Nephron progenitor cell (in vitro differentiated cells): ENCODE measurements at regions not wholly inside any gene's neighbourhood (a gene's known extent, or its start where the extent isn't known, plus 50 kb on each side); places are given as distances from the start of the nearest gene placed in this dataset.

Experiments
- DNase-seq: peaks from one replicate; pipeline ENCODE4 v3.0.0; 2021
- H3K27ac Mint-ChIP-seq: 2 replicates; pipeline ENCODE4 v1.8.0; 2021; ENCODE audit warnings: mild to moderate bottlenecking, moderate library complexity, mixed read lengths
- H3K27me3 Mint-ChIP-seq: 2 replicates; pipeline ENCODE4 v1.8.0; 2021; ENCODE audit warnings: mild to moderate bottlenecking, low read depth, mixed read lengths; ENCODE audit not compliant: poor library complexity
- H3K36me3 Mint-ChIP-seq: 2 replicates; pipeline ENCODE4 v1.8.0; 2021; ENCODE audit warnings: low read depth, mixed read lengths
- H3K4me1 Mint-ChIP-seq: 2 replicates; pipeline ENCODE4 v1.8.0; 2021; ENCODE audit warnings: mixed read lengths
- H3K4me3 Mint-ChIP-seq: 2 replicates; pipeline ENCODE4 v1.8.0; 2021; ENCODE audit warnings: mild to moderate bottlenecking, moderate library complexity, mixed read lengths
- H3K9me3 Mint-ChIP-seq: 2 replicates; pipeline ENCODE4 v1.8.0; 2021; ENCODE audit warnings: mild to moderate bottlenecking, moderate library complexity, mixed read lengths
- TF ChIP-seq, protein P1 (sequence below): fragments of 200-600 bp; sonication (generic); IDR thresholded peaks from 2 replicates; pipeline ENCODE4 v1.5.0; 2021; ENCODE audit warnings: antibody characterized with exemption

DNA sequence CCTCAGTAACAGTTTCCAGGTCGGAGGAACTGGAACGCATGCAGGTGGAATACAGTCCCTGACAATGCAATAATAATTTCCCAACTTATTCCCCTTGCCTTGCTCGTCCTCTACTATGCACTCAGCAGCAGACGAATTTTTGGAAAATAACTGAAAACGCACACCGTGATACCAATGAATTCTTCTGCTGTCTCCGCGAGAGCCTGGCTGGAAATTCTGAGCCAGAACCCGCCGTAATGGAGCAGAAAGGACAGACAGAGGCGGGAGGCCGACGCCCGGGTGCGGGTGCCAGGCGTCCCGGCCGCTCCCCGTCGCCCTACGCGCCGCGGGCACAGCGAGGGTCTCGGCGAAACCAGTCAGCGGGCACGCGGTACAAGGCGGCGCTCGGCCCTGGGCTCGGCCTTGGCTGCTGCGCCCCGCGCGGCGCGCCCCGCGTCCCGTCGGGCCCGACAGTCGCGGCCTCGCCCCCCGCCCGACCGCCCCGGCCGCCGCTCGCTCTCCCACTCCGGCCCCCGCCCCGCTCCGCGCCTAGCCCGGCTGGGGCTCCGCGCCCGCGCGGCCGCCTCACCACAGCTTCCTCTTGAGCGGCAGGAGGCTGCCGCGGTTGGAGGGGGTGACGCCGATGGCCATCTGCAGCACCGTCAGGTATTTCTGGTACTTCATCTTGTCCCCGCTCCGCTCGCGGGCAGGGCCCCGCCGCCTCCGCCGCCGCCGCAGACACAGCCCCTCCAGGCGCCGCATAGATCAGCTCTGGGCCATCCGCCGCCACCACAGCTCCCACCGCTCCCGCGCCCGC lies 114.5 kb upstream of the GOLGA8J start:
- peaks cover 84% of the 10 kb centered on the region for H3K27me3 Mint-ChIP-seq
- peaks cover 14% of the 10 kb centered on the region for H3K36me3 Mint-ChIP-seq
- H3K4me3 Mint-ChIP-seq = peak overlapping the region; percentile 72
- DNase-seq = peak; percentile 66
- H3K4me1 Mint-ChIP-seq = peaks cover 3% of the 10 kb centered on the region
- no peak overlapping the region for H3K27ac Mint-ChIP-seq
- H3K9me3 Mint-ChIP-seq = peaks cover 39% of the 10 kb centered on the region
- TF ChIP-seq, protein P1, sequence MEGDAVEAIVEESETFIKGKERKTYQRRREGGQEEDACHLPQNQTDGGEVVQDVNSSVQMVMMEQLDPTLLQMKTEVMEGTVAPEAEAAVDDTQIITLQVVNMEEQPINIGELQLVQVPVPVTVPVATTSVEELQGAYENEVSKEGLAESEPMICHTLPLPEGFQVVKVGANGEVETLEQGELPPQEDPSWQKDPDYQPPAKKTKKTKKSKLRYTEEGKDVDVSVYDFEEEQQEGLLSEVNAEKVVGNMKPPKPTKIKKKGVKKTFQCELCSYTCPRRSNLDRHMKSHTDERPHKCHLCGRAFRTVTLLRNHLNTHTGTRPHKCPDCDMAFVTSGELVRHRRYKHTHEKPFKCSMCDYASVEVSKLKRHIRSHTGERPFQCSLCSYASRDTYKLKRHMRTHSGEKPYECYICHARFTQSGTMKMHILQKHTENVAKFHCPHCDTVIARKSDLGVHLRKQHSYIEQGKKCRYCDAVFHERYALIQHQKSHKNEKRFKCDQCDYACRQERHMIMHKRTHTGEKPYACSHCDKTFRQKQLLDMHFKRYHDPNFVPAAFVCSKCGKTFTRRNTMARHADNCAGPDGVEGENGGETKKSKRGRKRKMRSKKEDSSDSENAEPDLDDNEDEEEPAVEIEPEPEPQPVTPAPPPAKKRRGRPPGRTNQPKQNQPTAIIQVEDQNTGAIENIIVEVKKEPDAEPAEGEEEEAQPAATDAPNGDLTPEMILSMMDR = no peak

DNA sequence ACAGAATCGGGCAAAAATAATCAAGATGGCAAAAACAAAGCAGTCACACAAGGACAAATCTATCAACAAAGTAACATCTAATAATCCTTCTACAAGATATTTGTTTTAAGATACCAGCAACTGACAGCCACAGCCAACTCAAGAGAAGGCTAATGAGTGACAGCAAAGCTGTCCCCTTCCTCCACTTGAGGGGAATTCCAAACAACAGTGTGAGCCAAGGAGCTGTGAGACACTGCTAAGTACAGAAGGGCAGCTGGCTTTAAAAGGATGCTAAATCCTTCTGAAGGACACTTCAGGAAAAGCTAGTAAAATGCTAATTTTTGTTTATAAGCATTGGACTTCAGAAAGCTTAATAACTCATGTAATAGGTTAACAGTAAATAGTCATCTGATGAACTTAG lies 120.3 kb upstream of the GOLGA8J start:
- Mint-ChIP-seq H3K4me3 (no peak overlapping the region), H3K9me3 (no peaks in the 10 kb centered on the region), H3K27me3 (peaks cover 46% of the 10 kb centered on the region), H3K27ac (no peak overlapping the region), H3K4me1 (no peaks in the 10 kb centered on the region), H3K36me3 (no peaks in the 10 kb centered on the region)
- TF ChIP-seq, protein P1 = no peak
- DNase-seq = no peak

DNA sequence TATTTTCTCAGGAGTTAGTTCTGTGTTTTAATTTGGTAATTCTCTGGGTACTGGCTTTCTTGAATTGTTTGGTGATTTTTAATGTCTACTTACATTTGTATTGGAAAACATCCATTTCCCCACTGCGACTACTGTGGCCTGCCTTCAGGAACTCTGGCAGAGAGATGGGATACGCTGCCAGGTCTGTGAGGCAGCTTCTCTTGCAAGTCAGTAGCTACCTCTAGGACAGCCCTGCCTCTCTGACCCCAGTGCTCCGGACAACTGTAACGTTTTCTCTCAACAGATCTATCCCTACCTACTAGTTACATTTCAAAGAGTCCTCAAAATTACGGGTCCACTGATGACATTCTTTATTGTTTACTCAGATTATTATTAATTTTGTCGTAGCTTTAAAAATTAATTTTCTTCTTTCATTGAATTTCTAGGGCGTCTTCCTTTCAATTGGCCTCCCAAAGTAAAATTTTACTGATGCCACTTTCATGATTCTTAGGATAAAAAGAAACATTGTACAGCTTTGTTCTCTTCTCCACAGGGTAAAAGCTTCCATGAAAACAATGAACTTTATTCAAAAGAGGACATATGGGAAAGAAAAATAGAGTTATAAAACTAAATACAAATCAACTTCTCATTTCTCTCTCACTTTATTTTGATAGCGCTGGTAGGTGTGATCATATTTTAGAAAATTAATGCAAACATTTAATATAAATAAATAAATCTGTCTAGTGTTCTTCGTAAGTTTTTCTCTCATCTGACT lies 123.2 kb upstream of the GOLGA8J start:
- Mint-ChIP-seq H3K4me1 (no peaks in the 10 kb centered on the region), H3K4me3 (no peak overlapping the region), H3K9me3 (no peaks in the 10 kb centered on the region), H3K27ac (no peak overlapping the region), H3K27me3 (peaks cover 18% of the 10 kb centered on the region), H3K36me3 (no peaks in the 10 kb centered on the region)
- TF ChIP-seq, protein P1 = no peak
- DNase-seq = no peak

DNA sequence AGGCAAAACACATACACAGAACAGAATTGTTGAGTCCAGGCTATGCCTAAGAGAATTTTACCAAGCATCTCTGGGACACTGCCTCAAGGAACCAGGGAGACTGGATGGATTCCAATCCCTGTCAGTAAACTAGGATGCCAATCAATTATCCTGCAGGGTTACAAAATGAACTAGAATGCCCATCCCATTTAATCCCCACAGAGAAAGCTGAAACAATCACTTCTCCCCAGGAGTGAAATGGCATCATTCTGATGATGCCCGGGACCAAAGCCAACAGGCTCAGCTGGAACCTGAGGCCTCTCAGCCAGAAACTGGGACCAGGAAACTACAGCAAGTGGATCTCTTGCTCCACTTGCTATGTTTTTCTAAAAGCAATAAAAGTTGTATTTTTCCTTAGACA lies 130.0 kb upstream of the TJP1 start:
- H3K36me3 Mint-ChIP-seq = no peaks in the 10 kb centered on the region
- DNase-seq = no peak
- no peak overlapping the region for H3K27ac Mint-ChIP-seq
- TF ChIP-seq, protein P1 = no peak
- H3K4me3 Mint-ChIP-seq = no peak overlapping the region
- no peaks in the 10 kb centered on the region for H3K4me1 Mint-ChIP-seq
- no peaks in the 10 kb centered on the region for H3K27me3 Mint-ChIP-seq
- H3K9me3 Mint-ChIP-seq = peaks cover 10% of the 10 kb centered on the region

DNA sequence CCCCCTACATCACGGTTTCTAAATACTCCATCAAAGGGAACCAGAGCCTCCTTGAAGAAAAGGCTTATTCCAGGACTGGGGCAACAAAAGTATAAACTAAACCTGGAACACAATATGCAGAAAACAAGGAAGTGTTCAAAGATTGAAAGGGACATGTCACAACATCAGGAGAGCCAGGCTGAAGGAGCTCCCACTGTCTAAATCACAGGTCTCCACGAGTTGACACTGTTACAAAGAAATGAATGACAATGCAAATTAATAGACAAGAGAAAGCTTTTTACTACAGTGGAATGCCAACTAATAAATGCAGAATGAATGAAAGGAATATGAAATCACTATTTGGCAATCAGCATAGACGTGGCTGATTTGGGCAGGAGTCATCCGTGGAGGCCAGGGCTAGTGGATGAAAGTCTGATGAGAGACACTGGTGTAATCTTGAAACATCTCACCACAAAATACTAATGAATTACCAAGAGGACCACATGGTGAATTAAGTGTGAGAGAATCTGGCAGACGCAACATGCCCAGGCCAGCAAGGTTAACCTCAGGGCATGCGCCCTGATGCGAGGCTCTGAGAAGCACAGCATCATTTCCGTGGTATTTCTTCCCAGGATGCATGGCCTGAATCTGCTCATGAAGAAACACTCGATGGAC lies 123.8 kb upstream of the TJP1 start:
- DNase-seq = no peak
- Mint-ChIP-seq H3K27me3 (peaks cover 3% of the 10 kb centered on the region), H3K36me3 (no peaks in the 10 kb centered on the region), H3K4me3 (no peak overlapping the region), H3K27ac (no peak overlapping the region), H3K4me1 (no peaks in the 10 kb centered on the region), H3K9me3 (peaks cover 10% of the 10 kb centered on the region)
- TF ChIP-seq, protein P1 = no peak
